HUES48 (cell line): ENCODE measurements at regions not wholly inside any gene's neighbourhood (a gene's known extent, or its start where the extent isn't known, plus 50 kb on each side); places are given as distances from the start of the nearest gene placed in this dataset.

Experiments used
- H3K27ac ChIP-seq: one replicate; pipeline ENCODE4 v1.7.0; 2013; ENCODE audit warnings: low read depth, low read length, inconsistent platforms
- H3K27me3 ChIP-seq: 2 replicates; pipeline ENCODE4 v1.6.1; 2013; ENCODE audit warnings: mild to moderate bottlenecking, low read length; ENCODE audit not compliant: control insufficient read depth, insufficient read depth
- H3K36me3 ChIP-seq: 2 replicates; pipeline ENCODE4 v1.6.1; 2013; ENCODE audit warnings: low read length; ENCODE audit not compliant: control insufficient read depth, insufficient read depth
- H3K4me1 ChIP-seq: 2 replicates; pipeline ENCODE4 v1.6.1; 2013; ENCODE audit warnings: mild to moderate bottlenecking, low read length; ENCODE audit not compliant: control insufficient read depth, insufficient read depth
- H3K4me3 ChIP-seq: 2 replicates; pipeline ENCODE4 v1.5.1; 2013; ENCODE audit warnings: mild to moderate bottlenecking, low read depth, low read length
- H3K9ac ChIP-seq: 2 replicates; pipeline ENCODE4 v1.6.1; 2013; ENCODE audit warnings: mild to moderate bottlenecking, low read depth, low read length, moderate library complexity
- H3K9me3 ChIP-seq: 2 replicates; pipeline ENCODE4 v1.6.1; 2013; ENCODE audit warnings: low read length; ENCODE audit not compliant: control insufficient read depth, insufficient read depth

DNA sequence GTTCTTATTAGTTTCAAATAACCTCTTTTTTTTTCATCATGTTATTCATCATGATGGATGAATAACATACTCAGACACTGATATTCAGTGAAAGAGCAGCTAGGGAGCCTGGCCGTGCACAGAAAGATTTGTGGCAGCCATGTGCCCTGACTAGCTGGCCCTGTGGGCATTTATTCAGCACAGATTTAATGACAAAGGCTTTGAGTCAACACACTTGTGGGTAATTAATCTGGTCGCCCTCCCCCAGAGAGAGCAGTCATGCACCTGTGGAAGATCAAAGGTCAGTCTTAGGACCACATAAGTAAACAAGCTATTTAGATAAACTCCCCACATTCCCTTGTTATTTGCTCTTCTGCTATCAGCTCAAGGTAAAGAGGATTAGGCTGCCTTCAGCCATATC is 153.2 kb upstream of the HMCN1 start:
- H3K27me3 ChIP-seq: no peaks in the 10 kb centered on the region
- H3K27ac ChIP-seq: no peak overlapping the region
- H3K9me3 ChIP-seq: peaks cover 42% of the 10 kb centered on the region
- H3K4me1 ChIP-seq: no peaks in the 10 kb centered on the region
- no peak overlapping the region for H3K9ac ChIP-seq
- H3K36me3 ChIP-seq: no peaks in the 10 kb centered on the region
- H3K4me3 ChIP-seq: no peak overlapping the region

- Histone ChIP-seq H3K27me3 (no peaks in the 10 kb centered on the region), H3K9ac (no peak overlapping the region), H3K36me3 (no peaks in the 10 kb centered on the region), H3K27ac (no peak overlapping the region), H3K4me1 (no peaks in the 10 kb centered on the region), H3K4me3 (no peak overlapping the region), H3K9me3 (peaks cover 30% of the 10 kb centered on the region)
Measured at GRCh38 chr1:185578293-185578692, 155.9 kb upstream of the HMCN1 start.

DNA sequence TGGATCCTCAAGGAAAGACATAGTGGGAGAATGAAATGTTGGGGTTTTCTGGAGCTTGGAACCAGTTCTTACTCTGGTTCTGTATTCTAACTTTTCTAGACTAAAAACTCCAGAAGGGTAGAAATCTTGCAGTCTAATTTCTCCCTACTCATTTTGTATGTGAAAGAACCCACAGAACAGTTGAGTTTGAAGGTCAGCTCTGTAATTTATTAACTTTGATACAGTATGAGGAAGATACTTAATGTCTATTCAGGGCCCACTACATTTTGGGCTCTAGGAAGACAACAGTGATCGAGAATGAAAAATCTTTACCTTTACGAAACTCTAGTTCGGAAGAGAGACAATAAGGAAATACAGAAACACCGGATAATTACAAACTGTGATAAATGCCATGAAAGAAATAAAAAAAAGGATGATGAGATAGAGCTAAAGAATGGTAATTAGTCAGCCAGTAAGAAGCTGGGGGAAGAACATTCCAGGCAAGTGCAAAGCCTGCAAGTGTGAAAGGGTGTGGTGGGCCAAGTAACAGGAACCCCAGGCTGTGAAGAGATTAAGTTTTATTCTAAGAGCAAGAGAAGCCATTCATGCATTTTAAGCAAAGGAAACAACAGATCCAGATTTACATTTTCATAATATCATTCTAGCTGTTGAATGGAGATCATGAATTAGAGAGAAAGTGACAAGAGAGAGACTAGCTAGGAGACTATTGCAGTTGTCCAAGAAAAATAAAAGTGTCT is 159.9 kb upstream of the HMCN1 start:
- Histone ChIP-seq H3K4me3 (no peak overlapping the region), H3K9ac (no peak overlapping the region), H3K9me3 (peaks cover 6% of the 10 kb centered on the region; the same call in 1 of the 2 replicates), H3K4me1 (no peaks in the 10 kb centered on the region), H3K36me3 (no peaks in the 10 kb centered on the region), H3K27ac (no peak overlapping the region), H3K27me3 (no peaks in the 10 kb centered on the region)

DNA sequence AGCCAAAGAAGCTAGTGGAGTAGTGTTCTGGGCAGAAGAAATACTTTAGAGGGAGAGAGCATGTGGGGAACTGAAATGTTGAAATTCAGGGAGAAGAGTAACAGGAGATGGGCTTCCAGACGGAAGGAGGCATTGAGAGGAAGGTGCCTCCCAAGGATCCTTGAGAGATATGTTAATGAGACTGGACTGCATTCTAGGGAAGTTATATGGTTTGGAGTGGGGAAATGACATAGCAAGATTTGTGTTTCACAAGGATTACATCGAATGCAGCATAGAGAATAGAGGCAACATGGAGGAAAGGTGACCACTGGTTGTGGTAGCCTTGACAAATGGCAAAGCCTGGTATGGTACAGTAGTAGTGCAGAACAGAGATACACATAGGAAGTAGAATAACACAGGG is 160.5 kb upstream of the HMCN1 start:
- H3K9ac ChIP-seq: no peak overlapping the region
- peaks cover 6% of the 10 kb centered on the region; the same call in 1 of the 2 replicates for H3K9me3 ChIP-seq
- no peaks in the 10 kb centered on the region for H3K27me3 ChIP-seq
- H3K4me3 ChIP-seq: no peak overlapping the region
- H3K4me1 ChIP-seq: no peaks in the 10 kb centered on the region
- H3K27ac ChIP-seq: no peak overlapping the region
- H3K36me3 ChIP-seq: no peaks in the 10 kb centered on the region

DNA sequence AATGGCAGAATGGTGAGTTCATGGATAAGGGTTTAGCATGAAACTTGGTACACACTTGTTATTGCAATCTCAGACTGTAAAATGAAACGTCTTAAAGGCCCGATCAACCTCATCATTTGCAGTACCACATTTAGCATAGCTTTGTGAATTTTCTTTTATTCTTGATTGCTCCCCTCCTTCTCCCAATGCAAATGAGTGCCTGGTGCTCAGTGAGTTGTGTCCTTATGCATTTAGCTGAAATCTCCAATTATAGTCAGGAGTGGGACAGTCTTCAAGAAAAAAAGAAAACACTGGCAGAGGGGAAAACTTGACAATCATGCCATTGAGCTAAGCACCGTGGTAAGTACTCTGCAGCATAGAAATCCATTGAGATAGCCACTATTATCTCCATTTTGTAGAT is 161.0 kb upstream of the HMCN1 start:
- no peaks in the 10 kb centered on the region for H3K36me3 ChIP-seq
- H3K27ac ChIP-seq: no peak overlapping the region
- no peak overlapping the region for H3K9ac ChIP-seq
- H3K4me3 ChIP-seq: no peak overlapping the region
- peaks cover 2% of the 10 kb centered on the region; the same call in 1 of the 2 replicates for H3K9me3 ChIP-seq
- H3K27me3 ChIP-seq: no peaks in the 10 kb centered on the region
- H3K4me1 ChIP-seq: no peaks in the 10 kb centered on the region

DNA sequence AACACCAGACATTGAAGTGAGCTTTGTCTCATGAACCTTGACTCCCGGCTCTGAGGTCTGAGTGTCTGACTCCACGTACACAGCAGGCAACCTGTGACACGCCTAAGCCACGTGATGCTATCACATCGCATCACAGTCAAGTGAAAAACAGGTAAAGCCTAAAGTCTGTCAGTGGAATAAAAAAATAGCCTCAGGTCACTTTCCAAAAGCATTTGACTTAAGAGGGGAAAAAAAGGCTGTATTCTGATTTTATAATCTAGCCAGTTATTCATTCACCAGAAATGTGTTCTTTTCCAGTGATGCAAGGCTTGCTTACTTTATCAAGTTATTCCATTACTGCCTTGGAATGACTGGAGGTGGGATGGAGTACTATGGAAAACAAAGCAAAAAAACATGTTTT is 163.2 kb upstream of the HMCN1 start:
- Histone ChIP-seq H3K4me3 (no peak overlapping the region), H3K27ac (no peak overlapping the region), H3K9ac (no peak overlapping the region), H3K27me3 (no peaks in the 10 kb centered on the region), H3K36me3 (no peaks in the 10 kb centered on the region), H3K4me1 (no peaks in the 10 kb centered on the region), H3K9me3 (no peaks in the 10 kb centered on the region)

DNA sequence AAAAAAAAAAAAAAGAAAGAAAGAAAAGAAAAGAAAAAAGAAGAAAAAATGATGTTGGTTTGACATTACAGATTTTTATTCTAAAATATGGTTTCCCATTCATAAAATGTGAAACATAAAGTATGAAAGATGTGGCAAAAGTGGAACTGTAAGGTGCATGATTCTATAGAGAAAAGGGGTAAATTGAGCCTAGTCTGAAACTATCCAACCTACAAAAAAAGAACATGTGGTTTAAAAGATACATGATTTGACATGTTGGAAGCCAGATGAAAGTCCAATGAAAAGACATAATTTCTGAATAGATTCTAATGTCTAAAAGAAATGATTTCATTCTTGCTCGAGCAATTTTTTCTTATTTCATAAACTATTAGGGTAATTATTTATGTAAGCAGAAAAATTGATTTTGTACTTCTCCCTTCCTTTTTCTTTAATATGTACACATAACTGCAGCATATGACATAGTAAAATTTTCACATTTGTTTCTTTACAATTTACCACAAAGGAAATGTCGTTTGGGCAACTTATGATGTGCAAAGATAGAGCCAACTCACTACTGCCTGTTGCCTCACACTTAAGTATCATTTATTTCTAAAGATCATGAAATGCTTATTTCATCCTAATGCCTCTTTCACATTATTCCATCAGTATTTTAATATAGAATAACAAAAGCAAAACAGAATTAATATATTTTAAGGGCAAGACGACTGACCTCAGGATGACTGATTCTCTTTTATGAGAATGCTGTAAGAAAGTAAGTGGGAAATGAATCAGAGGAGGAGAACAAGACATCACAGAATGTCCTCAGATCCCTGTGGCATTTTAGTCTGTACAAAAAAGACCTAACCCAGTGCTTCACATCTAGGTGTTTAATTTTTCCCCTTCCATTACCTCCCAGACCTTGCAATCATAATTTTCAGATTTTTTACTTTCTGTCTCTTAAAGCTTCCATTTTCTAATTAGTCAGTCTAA is 165.8 kb upstream of the HMCN1 start:
- H3K27ac ChIP-seq: no peak overlapping the region
- no peak overlapping the region for H3K9ac ChIP-seq
- H3K4me1 ChIP-seq: no peaks in the 10 kb centered on the region

DNA sequence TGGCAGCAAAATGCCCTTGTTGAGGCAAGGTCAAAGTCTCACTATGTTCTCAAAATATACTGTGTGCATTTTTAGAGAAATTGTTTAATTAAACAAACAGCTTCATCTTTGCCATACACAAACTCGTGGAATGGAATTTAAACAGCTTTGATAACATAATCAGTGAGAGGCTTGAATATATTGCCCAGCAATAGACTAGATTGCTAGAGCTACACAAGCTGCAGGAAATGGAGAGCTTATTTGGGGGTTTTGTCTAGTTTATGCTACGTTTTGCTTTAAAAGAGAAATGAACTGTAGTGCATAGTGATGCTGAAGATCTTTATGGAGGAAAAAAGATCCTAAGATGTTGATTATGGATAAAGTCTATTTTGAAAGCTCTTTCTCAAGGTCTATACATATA is 166.8 kb upstream of the HMCN1 start:
- Histone ChIP-seq H3K4me1 (no peaks in the 10 kb centered on the region), H3K4me3 (no peak overlapping the region), H3K27me3 (no peaks in the 10 kb centered on the region), H3K27ac (no peak overlapping the region), H3K9me3 (no peaks in the 10 kb centered on the region), H3K9ac (no peak overlapping the region), H3K36me3 (no peaks in the 10 kb centered on the region)

More for the DNA sequence above, 165.8 kb upstream of the HMCN1 start:
- Histone ChIP-seq H3K27me3 (no peaks in the 10 kb centered on the region), H3K9me3 (no peaks in the 10 kb centered on the region), H3K36me3 (no peaks in the 10 kb centered on the region), H3K4me3 (no peak overlapping the region)

DNA sequence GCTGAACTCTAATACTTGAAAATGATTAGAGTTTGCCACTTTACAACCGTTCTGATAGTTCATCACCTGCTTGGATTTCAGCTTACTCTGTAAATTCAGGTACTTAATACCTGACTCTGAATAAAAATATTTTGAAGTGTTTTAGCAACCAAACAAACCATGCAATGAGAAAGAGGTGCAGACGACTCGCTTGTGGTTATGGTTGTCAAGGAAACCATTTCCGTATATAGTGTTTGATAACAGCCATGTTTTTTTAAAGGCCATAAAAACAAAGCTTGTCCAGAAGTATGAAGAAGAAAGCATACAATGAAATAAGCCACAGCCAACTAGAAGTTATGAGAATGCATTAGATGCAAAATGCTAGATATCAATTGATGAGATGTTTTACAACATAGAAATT is 167.2 kb upstream of the HMCN1 start:
- Histone ChIP-seq H3K9me3 (no peaks in the 10 kb centered on the region), H3K27me3 (no peaks in the 10 kb centered on the region), H3K4me1 (no peaks in the 10 kb centered on the region), H3K27ac (no peak overlapping the region), H3K9ac (no peak overlapping the region), H3K4me3 (no peak overlapping the region), H3K36me3 (no peaks in the 10 kb centered on the region)

- H3K27me3 ChIP-seq: no peaks in the 10 kb centered on the region
- H3K9me3 ChIP-seq: no peaks in the 10 kb centered on the region
- H3K4me1 ChIP-seq: no peaks in the 10 kb centered on the region
- H3K9ac ChIP-seq: no peak overlapping the region
- H3K36me3 ChIP-seq: no peaks in the 10 kb centered on the region
- H3K27ac ChIP-seq: no peak overlapping the region
- no peak overlapping the region for H3K4me3 ChIP-seq
Measured at GRCh38 chr1:185565302-185565701, 168.9 kb upstream of the HMCN1 start.

GRCh38 chr1:185564816-185565215 is 169.4 kb upstream of the HMCN1 start:
- no peaks in the 10 kb centered on the region for H3K9me3 ChIP-seq
- H3K27me3 ChIP-seq: no peaks in the 10 kb centered on the region
- H3K4me1 ChIP-seq: no peaks in the 10 kb centered on the region
- H3K36me3 ChIP-seq: no peaks in the 10 kb centered on the region
- H3K27ac ChIP-seq: no peak overlapping the region
- no peak overlapping the region for H3K4me3 ChIP-seq
- no peak overlapping the region for H3K9ac ChIP-seq
